ENCODE measurements at regions not wholly inside any gene's neighbourhood (a gene's known extent, or its start where the extent isn't known, plus 50 kb on each side); places are given as distances from the start of the nearest gene placed in this dataset.

GRCh38 chr3:137219801-137220445 is 262.1 kb downstream of the IL20RB start:
- TF ChIP-seq, protein P1, sequence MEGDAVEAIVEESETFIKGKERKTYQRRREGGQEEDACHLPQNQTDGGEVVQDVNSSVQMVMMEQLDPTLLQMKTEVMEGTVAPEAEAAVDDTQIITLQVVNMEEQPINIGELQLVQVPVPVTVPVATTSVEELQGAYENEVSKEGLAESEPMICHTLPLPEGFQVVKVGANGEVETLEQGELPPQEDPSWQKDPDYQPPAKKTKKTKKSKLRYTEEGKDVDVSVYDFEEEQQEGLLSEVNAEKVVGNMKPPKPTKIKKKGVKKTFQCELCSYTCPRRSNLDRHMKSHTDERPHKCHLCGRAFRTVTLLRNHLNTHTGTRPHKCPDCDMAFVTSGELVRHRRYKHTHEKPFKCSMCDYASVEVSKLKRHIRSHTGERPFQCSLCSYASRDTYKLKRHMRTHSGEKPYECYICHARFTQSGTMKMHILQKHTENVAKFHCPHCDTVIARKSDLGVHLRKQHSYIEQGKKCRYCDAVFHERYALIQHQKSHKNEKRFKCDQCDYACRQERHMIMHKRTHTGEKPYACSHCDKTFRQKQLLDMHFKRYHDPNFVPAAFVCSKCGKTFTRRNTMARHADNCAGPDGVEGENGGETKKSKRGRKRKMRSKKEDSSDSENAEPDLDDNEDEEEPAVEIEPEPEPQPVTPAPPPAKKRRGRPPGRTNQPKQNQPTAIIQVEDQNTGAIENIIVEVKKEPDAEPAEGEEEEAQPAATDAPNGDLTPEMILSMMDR (conservative IDR thresholded peaks at IDR 0.05; ENCODE audit: low read depth, low read length) = no peak
- no peak for DNase-seq (ENCODE audit: low read depth)
- H3K4me3 ChIP-seq (ENCODE audit: low read depth, low read length) = no peak overlapping the region

DNA sequence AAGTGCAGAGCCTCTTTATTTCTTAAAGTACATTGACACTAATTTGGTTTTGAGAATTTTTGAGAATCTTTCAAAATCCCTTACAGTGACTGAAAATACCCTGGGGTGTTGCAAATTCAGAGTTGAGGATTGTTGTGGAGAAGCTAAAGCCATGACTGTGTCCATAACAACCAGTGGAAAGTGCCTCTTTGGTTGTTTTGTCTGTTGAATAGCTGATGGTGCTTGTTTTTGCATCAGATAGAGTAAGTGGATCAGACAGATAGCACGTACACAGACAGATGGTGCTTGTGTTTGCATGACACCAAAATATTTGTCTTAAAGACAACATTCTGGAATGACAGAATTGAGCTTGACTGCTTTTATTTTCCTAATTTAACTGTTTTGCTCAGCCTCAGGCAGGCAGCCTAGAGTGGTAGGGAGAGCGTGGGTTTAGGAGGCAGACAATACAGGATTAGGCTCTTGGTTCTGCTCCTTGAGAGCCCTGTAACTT is 265.0 kb downstream of the IL20RB start:
- TF ChIP-seq, protein P1 (conservative IDR thresholded peaks at IDR 0.05; ENCODE audit: low read depth, low read length) = no peak
- DNase-seq (ENCODE audit: low read depth) = no peak

DNA sequence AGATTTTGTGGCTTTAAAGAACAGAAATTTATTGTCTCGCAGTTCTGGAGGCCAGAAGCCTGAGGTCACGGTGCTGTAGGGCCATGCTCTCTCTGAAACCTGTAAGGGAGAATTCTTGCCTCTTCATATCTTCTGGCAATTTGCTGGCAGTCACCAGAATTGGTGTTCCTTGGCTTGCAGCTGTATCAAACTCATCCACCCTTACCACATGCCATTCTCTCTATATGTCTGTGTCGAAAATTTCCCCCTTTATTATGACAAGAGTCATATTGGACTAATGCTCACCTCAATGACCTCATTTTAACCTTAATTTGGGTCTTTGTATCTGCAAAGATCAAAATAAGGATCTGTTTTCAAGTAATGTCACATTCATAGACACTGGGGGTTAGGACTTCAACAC is 266.7 kb downstream of the IL20RB start:
- DNase-seq (ENCODE audit: low read depth) = no peak
- no peak overlapping the region for H3K4me3 ChIP-seq (ENCODE audit: low read depth, low read length)
- TF ChIP-seq, protein P1 (conservative IDR thresholded peaks at IDR 0.05; ENCODE audit: low read depth, low read length) = no peak

More for the DNA sequence above, 265.0 kb downstream of the IL20RB start:
- no peak overlapping the region for H3K4me3 ChIP-seq (ENCODE audit: low read depth, low read length)

- DNase-seq (ENCODE audit: low read depth) = no peak
- H3K4me3 ChIP-seq (ENCODE audit: low read depth, low read length) = no peak overlapping the region
- TF ChIP-seq, protein P1 (conservative IDR thresholded peaks at IDR 0.05; ENCODE audit: low read depth, low read length) = no peak
Measured at GRCh38 chr3:137242836-137243400, 285.1 kb downstream of the IL20RB start.

GRCh38 chr3:137246491-137246890 is 288.7 kb downstream of the IL20RB start:
- TF ChIP-seq, protein P1 (conservative IDR thresholded peaks at IDR 0.05; ENCODE audit: low read depth, low read length) = no peak

DNA sequence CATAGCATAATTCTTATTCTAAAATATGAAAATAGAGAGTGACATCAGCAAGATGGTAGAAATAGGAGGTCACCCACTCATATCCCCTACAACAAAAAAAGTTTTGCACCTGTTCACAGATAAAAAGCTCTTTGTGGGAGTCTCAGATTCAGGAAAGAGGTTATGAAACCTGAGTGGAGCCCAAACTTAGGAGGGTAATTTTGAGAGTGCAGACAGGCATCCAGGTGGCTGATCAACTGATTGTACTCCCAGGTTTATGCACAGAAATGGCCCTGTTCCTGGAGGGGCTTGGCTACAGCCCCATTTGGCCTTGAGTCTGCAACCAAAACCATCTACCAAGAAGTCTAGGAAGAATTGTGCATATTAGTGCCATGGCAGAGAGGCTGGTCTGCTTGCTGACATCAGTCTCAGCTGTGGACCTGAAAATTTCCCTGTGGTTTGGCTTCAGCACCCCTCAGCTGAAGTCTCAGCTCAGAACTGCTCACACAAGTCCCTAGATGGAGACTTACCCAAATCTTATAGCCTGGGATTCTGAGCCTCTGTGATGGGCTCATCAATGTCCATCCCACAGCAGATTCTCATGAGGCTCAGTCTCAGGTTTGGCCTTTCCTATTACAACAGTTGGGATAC is 291.6 kb downstream of the IL20RB start:
- no peak for DNase-seq (ENCODE audit: low read depth)
- TF ChIP-seq, protein P1 (conservative IDR thresholded peaks at IDR 0.05; ENCODE audit: low read depth, low read length) = no peak
- no peak overlapping the region for H3K4me3 ChIP-seq (ENCODE audit: low read depth, low read length)

More at GRCh38 chr3:137246491-137246890, 288.7 kb downstream of the IL20RB start:
- no peak overlapping the region for H3K4me3 ChIP-seq (ENCODE audit: low read depth, low read length)
- DNase-seq (ENCODE audit: low read depth) = no peak

All from choroid plexus epithelial cell (primary cell).